ENCODE measurements at regions not wholly inside any gene's neighbourhood (a gene's known extent, or its start where the extent isn't known, plus 50 kb on each side); places are given as distances from the start of the nearest gene placed in this dataset.
A peak's percentile ranks its signal among the peaks of the same experiment; 100 is the strongest.
"Not testable (repeated sequence)": the region's sequence is repeated elsewhere in the genome, so short reads cannot be mapped to it uniquely, and the experiment has no call there.

- H3K27me3 ChIP-seq (ENCODE audit: control insufficient read depth in 2 of 2, insufficient read depth in 2 of 2, low read length in 2 of 2): no peaks in the 10 kb centered on the region
- no peaks in the 10 kb centered on the region for H3K4me1 ChIP-seq (ENCODE audit: control insufficient read depth in 2 of 2, insufficient read depth in 2 of 2, low read length in 2 of 2)
- no peak overlapping the region for H3K9ac ChIP-seq (ENCODE audit: low read depth in 1 of 2, low read length in 2 of 2)
- no peaks in the 10 kb centered on the region for H3K9me3 ChIP-seq (ENCODE audit: control insufficient read depth in 2 of 2, low read length in 2 of 2)
- H3K27ac ChIP-seq (ENCODE audit: low read depth in 2 of 2, low read length in 2 of 2): no peak overlapping the region
- peak overlapping the region in 1 of 2 donors; percentile 28 for H3K4me3 ChIP-seq (ENCODE audit: low read length in 2 of 2)
- H3K36me3 ChIP-seq (ENCODE audit: control insufficient read depth in 2 of 2, insufficient read depth in 2 of 2, low read length in 2 of 2): no peaks in the 10 kb centered on the region
Observed at GRCh38 chr6:20335872-20336271, 65.8 kb upstream of the E2F3 start.

- H3K4me3 ChIP-seq (ENCODE audit: low read length in 2 of 2): no peak overlapping the region
- no peaks in the 10 kb centered on the region for H3K27me3 ChIP-seq (ENCODE audit: control insufficient read depth in 2 of 2, insufficient read depth in 2 of 2, low read length in 2 of 2)
- no peak overlapping the region for H3K27ac ChIP-seq (ENCODE audit: low read depth in 2 of 2, low read length in 2 of 2)
- H3K9me3 ChIP-seq (ENCODE audit: control insufficient read depth in 2 of 2, low read length in 2 of 2): no peaks in the 10 kb centered on the region
- no peaks in the 10 kb centered on the region for H3K4me1 ChIP-seq (ENCODE audit: control insufficient read depth in 2 of 2, insufficient read depth in 2 of 2, low read length in 2 of 2)
- H3K36me3 ChIP-seq (ENCODE audit: control insufficient read depth in 2 of 2, insufficient read depth in 2 of 2, low read length in 2 of 2): no peaks in the 10 kb centered on the region
- H3K9ac ChIP-seq (ENCODE audit: low read depth in 1 of 2, low read length in 2 of 2): no peak overlapping the region
Observed at GRCh38 chr6:20338156-20338555, 63.5 kb upstream of the E2F3 start.

- H3K9ac ChIP-seq (ENCODE audit: low read depth in 1 of 2, low read length in 2 of 2): no peak overlapping the region
- no peaks in the 10 kb centered on the region for H3K36me3 ChIP-seq (ENCODE audit: control insufficient read depth in 2 of 2, insufficient read depth in 2 of 2, low read length in 2 of 2)
- H3K9me3 ChIP-seq (ENCODE audit: control insufficient read depth in 2 of 2, low read length in 2 of 2): no peaks in the 10 kb centered on the region
- H3K4me1 ChIP-seq (ENCODE audit: control insufficient read depth in 2 of 2, insufficient read depth in 2 of 2, low read length in 2 of 2): no peaks in the 10 kb centered on the region
- no peaks in the 10 kb centered on the region for H3K27me3 ChIP-seq (ENCODE audit: control insufficient read depth in 2 of 2, insufficient read depth in 2 of 2, low read length in 2 of 2)
- H3K27ac ChIP-seq (ENCODE audit: low read depth in 2 of 2, low read length in 2 of 2): no peak overlapping the region
- no peak overlapping the region for H3K4me3 ChIP-seq (ENCODE audit: low read length in 2 of 2)
Observed at GRCh38 chr6:20340068-20340848, 61.4 kb upstream of the E2F3 start.

- H3K27ac ChIP-seq (ENCODE audit: low read depth in 2 of 2, low read length in 2 of 2): no peak overlapping the region
- H3K9me3 ChIP-seq (ENCODE audit: control insufficient read depth in 2 of 2, low read length in 2 of 2): no peaks in the 10 kb centered on the region
- no peaks in the 10 kb centered on the region for H3K36me3 ChIP-seq (ENCODE audit: control insufficient read depth in 2 of 2, insufficient read depth in 2 of 2, low read length in 2 of 2)
- no peaks in the 10 kb centered on the region for H3K4me1 ChIP-seq (ENCODE audit: control insufficient read depth in 2 of 2, insufficient read depth in 2 of 2, low read length in 2 of 2)
- no peak overlapping the region for H3K4me3 ChIP-seq (ENCODE audit: low read length in 2 of 2)
- no peaks in the 10 kb centered on the region for H3K27me3 ChIP-seq (ENCODE audit: control insufficient read depth in 2 of 2, insufficient read depth in 2 of 2, low read length in 2 of 2)
- no peak overlapping the region for H3K9ac ChIP-seq (ENCODE audit: low read depth in 1 of 2, low read length in 2 of 2)
Observed at GRCh38 chr6:20341096-20341495, 60.6 kb upstream of the E2F3 start.

- H3K27me3 ChIP-seq (ENCODE audit: control insufficient read depth in 2 of 2, insufficient read depth in 2 of 2, low read length in 2 of 2): no peaks in the 10 kb centered on the region
- H3K9ac ChIP-seq (ENCODE audit: low read depth in 1 of 2, low read length in 2 of 2): no peak overlapping the region
- H3K4me3 ChIP-seq (ENCODE audit: low read length in 2 of 2): no peak overlapping the region
- no peak overlapping the region for H3K27ac ChIP-seq (ENCODE audit: low read depth in 2 of 2, low read length in 2 of 2)
- no peaks in the 10 kb centered on the region for H3K9me3 ChIP-seq (ENCODE audit: control insufficient read depth in 2 of 2, low read length in 2 of 2)
- no peaks in the 10 kb centered on the region for H3K4me1 ChIP-seq (ENCODE audit: control insufficient read depth in 2 of 2, insufficient read depth in 2 of 2, low read length in 2 of 2)
- no peaks in the 10 kb centered on the region for H3K36me3 ChIP-seq (ENCODE audit: control insufficient read depth in 2 of 2, insufficient read depth in 2 of 2, low read length in 2 of 2)
Observed at GRCh38 chr6:20341564-20341963, 60.1 kb upstream of the E2F3 start.

GRCh38 chr6:20346948-20347347, 54.7 kb upstream of the E2F3 start:
- H3K4me1 ChIP-seq (ENCODE audit: control insufficient read depth in 2 of 2, insufficient read depth in 2 of 2, low read length in 2 of 2); H3K9me3 ChIP-seq (ENCODE audit: control insufficient read depth in 2 of 2, low read length in 2 of 2); H3K9ac ChIP-seq (ENCODE audit: low read depth in 1 of 2, low read length in 2 of 2); H3K27ac ChIP-seq (ENCODE audit: low read depth in 2 of 2, low read length in 2 of 2); H3K4me3 ChIP-seq (ENCODE audit: low read length in 2 of 2); H3K27me3 ChIP-seq (ENCODE audit: control insufficient read depth in 2 of 2, insufficient read depth in 2 of 2, low read length in 2 of 2); H3K36me3 ChIP-seq (ENCODE audit: control insufficient read depth in 2 of 2, insufficient read depth in 2 of 2, low read length in 2 of 2): not testable (repeated sequence)

- Histone ChIP-seq H3K9ac (ENCODE audit: low read depth in 1 of 2, low read length in 2 of 2) (no peak overlapping the region), H3K27me3 (ENCODE audit: control insufficient read depth in 2 of 2, insufficient read depth in 2 of 2, low read length in 2 of 2) (no peaks in the 10 kb centered on the region), H3K36me3 (ENCODE audit: control insufficient read depth in 2 of 2, insufficient read depth in 2 of 2, low read length in 2 of 2) (no peaks in the 10 kb centered on the region), H3K9me3 (ENCODE audit: control insufficient read depth in 2 of 2, low read length in 2 of 2) (no peaks in the 10 kb centered on the region), H3K4me1 (ENCODE audit: control insufficient read depth in 2 of 2, insufficient read depth in 2 of 2, low read length in 2 of 2) (no peaks in the 10 kb centered on the region), H3K27ac (ENCODE audit: low read depth in 2 of 2, low read length in 2 of 2) (no peak overlapping the region), H3K4me3 (ENCODE audit: low read length in 2 of 2) (no peak overlapping the region)
Observed at GRCh38 chr6:20348041-20348440, 53.6 kb upstream of the E2F3 start.

- Histone ChIP-seq H3K9ac (ENCODE audit: low read depth in 1 of 2, low read length in 2 of 2) (no peak overlapping the region), H3K4me3 (ENCODE audit: low read length in 2 of 2) (no peak overlapping the region), H3K9me3 (ENCODE audit: control insufficient read depth in 2 of 2, low read length in 2 of 2) (no peaks in the 10 kb centered on the region), H3K4me1 (ENCODE audit: control insufficient read depth in 2 of 2, insufficient read depth in 2 of 2, low read length in 2 of 2) (no peaks in the 10 kb centered on the region), H3K27me3 (ENCODE audit: control insufficient read depth in 2 of 2, insufficient read depth in 2 of 2, low read length in 2 of 2) (no peaks in the 10 kb centered on the region), H3K27ac (ENCODE audit: low read depth in 2 of 2, low read length in 2 of 2) (no peak overlapping the region), H3K36me3 (ENCODE audit: control insufficient read depth in 2 of 2, insufficient read depth in 2 of 2, low read length in 2 of 2) (no peaks in the 10 kb centered on the region)
Observed at GRCh38 chr6:20349225-20349624, 52.5 kb upstream of the E2F3 start.

- Histone ChIP-seq H3K9ac (ENCODE audit: low read depth in 1 of 2, low read length in 2 of 2) (no peak overlapping the region), H3K27me3 (ENCODE audit: control insufficient read depth in 2 of 2, insufficient read depth in 2 of 2, low read length in 2 of 2) (no peaks in the 10 kb centered on the region), H3K27ac (ENCODE audit: low read depth in 2 of 2, low read length in 2 of 2) (no peak overlapping the region), H3K9me3 (ENCODE audit: control insufficient read depth in 2 of 2, low read length in 2 of 2) (no peaks in the 10 kb centered on the region), H3K4me1 (ENCODE audit: control insufficient read depth in 2 of 2, insufficient read depth in 2 of 2, low read length in 2 of 2) (no peaks in the 10 kb centered on the region), H3K4me3 (ENCODE audit: low read length in 2 of 2) (no peak overlapping the region), H3K36me3 (ENCODE audit: control insufficient read depth in 2 of 2, insufficient read depth in 2 of 2, low read length in 2 of 2) (no peaks in the 10 kb centered on the region)
Observed at GRCh38 chr6:20350215-20350614, 51.5 kb upstream of the E2F3 start.

- Histone ChIP-seq H3K9me3 (ENCODE audit: control insufficient read depth in 2 of 2, low read length in 2 of 2) (no peaks in the 10 kb centered on the region), H3K36me3 (ENCODE audit: control insufficient read depth in 2 of 2, insufficient read depth in 2 of 2, low read length in 2 of 2) (no peaks in the 10 kb centered on the region), H3K9ac (ENCODE audit: low read depth in 1 of 2, low read length in 2 of 2) (no peak overlapping the region), H3K27me3 (ENCODE audit: control insufficient read depth in 2 of 2, insufficient read depth in 2 of 2, low read length in 2 of 2) (no peaks in the 10 kb centered on the region), H3K4me3 (ENCODE audit: low read length in 2 of 2) (no peak overlapping the region), H3K27ac (ENCODE audit: low read depth in 2 of 2, low read length in 2 of 2) (no peak overlapping the region), H3K4me1 (ENCODE audit: control insufficient read depth in 2 of 2, insufficient read depth in 2 of 2, low read length in 2 of 2) (no peaks in the 10 kb centered on the region)
Observed at GRCh38 chr6:20351534-20351933, 50.1 kb upstream of the E2F3 start.
